Sigmoid colon (tissue), 4 donors: ENCODE measurements at regions not wholly inside any gene's neighbourhood (a gene's known extent, or its start where the extent isn't known, plus 50 kb on each side); places are given as distances from the start of the nearest gene placed in this dataset.

Experiments used
- CTCF ChIP-seq, 4 experiments: fragments of 450-650 bp in 3 of 4; fragments of 200-600 bp in 1 of 4; IDR thresholded peaks; one replicate each; pipeline ENCODE4 v1.5.1; 2016 to 2019; ENCODE audit warnings: antibody characterized with exemption in 4 of 4, mild to moderate bottlenecking in 3 of 4, moderate library complexity in 2 of 4
- EP300 ChIP-seq, 4 donors: sonication (generic); formaldehyde crosslinking; IDR thresholded peaks; one replicate each; pipeline ENCODE4 v1.6.1; 2017; ENCODE audit warnings: antibody characterized with exemption in 4 of 4

- TF ChIP-seq EP300 (IDR thresholded peaks at IDR 0.05) (no peak), CTCF (IDR thresholded peaks at IDR 0.05) (no peak)
Observed at GRCh38 chr10:130354573-130354954, 218.4 kb downstream of the GLRX3 start.
